A549 (cell line): ENCODE measurements at regions not wholly inside any gene's neighbourhood (a gene's known extent, or its start where the extent isn't known, plus 50 kb on each side); places are given as distances from the start of the nearest gene placed in this dataset.

Experiments
- ATAC-seq, 2 experiments: fragments of 200-7000 bp in 1 of 2; fragments of >200 bp in 1 of 2; cut with Nextera tagmentation in 1 of 2; cut with Tn5 transposase in 1 of 2; 3 replicates each; pipeline versions ENCODE4 v1.8.0 to v1.9.1; 2018 to 2020; ENCODE audit warnings: mild to moderate bottlenecking in 1 of 2, moderate library complexity in 1 of 2
- CTCF ChIA-PET: fragments of 300-600 bp; sonication (Branson Sonifier 250); formaldehyde crosslinking; extraction: SDS; loops from one replicate; lab custom pipeline; 2021; ENCODE audit warnings: antibody characterized with exemption, inconsistent platforms; lab: Yijun Ruan, JAX
- POLR2A ChIA-PET: fragments of 350-600 bp; formaldehyde crosslinking; extraction: SDS; loops from one replicate; lab custom pipeline; 2021; ENCODE audit warnings: antibody characterized with exemption, inconsistent platforms; lab: Yijun Ruan, JAX
- DNase-seq, 2 experiments: peaks; one replicate each; pipeline versions ENCODE4 v3.0.0 to v3.0.0-alpha.2; 2011 to 2016; ENCODE audit warnings: low read depth in 1 of 2, low spot score in 1 of 2
- FAIRE-seq: peaks from 2 replicates; lab custom pipeline; 2011; peaks lifted over from hg19 to GRCh38; lab: Jason Lieb, UNC
- H3K27ac ChIP-seq, 2 experiments: fragments of >200 bp; sonication (Bioruptor Twin); formaldehyde crosslinking; 3 replicates each; pipeline ENCODE4 v1.5.1; 2016 to 2017
- H3K4me1 ChIP-seq: fragments of >200 bp; sonication (Bioruptor Twin); formaldehyde crosslinking; 3 replicates; pipeline ENCODE4 v1.6.1; 2016
- H3K4me2 ChIP-seq: fragments of >200 bp; sonication (Bioruptor Twin); formaldehyde crosslinking; 3 replicates; pipeline ENCODE4 v1.6.1; 2016
- H3K4me3 ChIP-seq: fragments of >200 bp; sonication (Bioruptor Twin); formaldehyde crosslinking; 3 replicates; pipeline ENCODE4 v1.5.1; 2016
- H3K9me3 ChIP-seq: fragments of >200 bp; sonication (Bioruptor Twin); formaldehyde crosslinking; 3 replicates; pipeline ENCODE4 v1.6.1; 2016
- CBX8 ChIP-seq: fragments of 200-600 bp; sonication (generic); IDR thresholded peaks from 2 replicates; pipeline ENCODE4 v1.6.1; 2016
- CEBPB ChIP-seq, 2 experiments: fragments of >200 bp in 1 of 2; sonication (Bioruptor Twin) in 1 of 2; formaldehyde crosslinking in 1 of 2; IDR thresholded peaks; 2 replicates each; pipeline ENCODE4 v1.6.1; 2012 to 2016
- CHD4 ChIP-seq: fragments of 200-600 bp; sonication (generic); IDR thresholded peaks from 2 replicates; pipeline ENCODE4 v1.6.1; 2016; ENCODE audit warnings: antibody characterized with exemption, mild to moderate bottlenecking, borderline replicate concordance
- EHMT2 ChIP-seq: fragments of 200-600 bp; sonication (generic); IDR thresholded peaks from 2 replicates; pipeline ENCODE4 v1.6.1; 2016; ENCODE audit warnings: antibody characterized with exemption, low read depth, mild to moderate bottlenecking, moderate library complexity
- FOSB ChIP-seq: fragments of 250-450 bp; sonication (Bioruptor Pico); IDR thresholded peaks from 2 replicates; pipeline ENCODE4 v1.5.0; 2020; ENCODE audit warnings: mild to moderate bottlenecking, moderate library complexity
- FOXS1 ChIP-seq: fragments of 250-450 bp; sonication (Bioruptor Pico); IDR thresholded peaks from 2 replicates; pipeline ENCODE4 v1.5.0; 2020; ENCODE audit warnings: mild to moderate bottlenecking, moderate library complexity
- HDAC2 ChIP-seq: fragments of 200-600 bp; sonication (generic); IDR thresholded peaks from 2 replicates; pipeline ENCODE4 v1.6.1; 2016
- JUNB ChIP-seq: fragments of >200 bp; sonication (Bioruptor Twin); formaldehyde crosslinking; IDR thresholded peaks from 2 replicates; pipeline ENCODE4 v1.6.1; 2016
- KDM1A ChIP-seq: fragments of 200-600 bp; sonication (generic); IDR thresholded peaks from 2 replicates; pipeline ENCODE4 v1.6.1; 2016; ENCODE audit warnings: low read depth, mild to moderate bottlenecking
- MAFK ChIP-seq: fragments of 450-650 bp; IDR thresholded peaks from 2 replicates; pipeline ENCODE4 v1.6.1; 2014; ENCODE audit not compliant: partially characterized antibody
- MYC ChIP-seq: IDR thresholded peaks from 2 replicates; pipeline ENCODE4 v1.6.1; 2012; ENCODE audit warnings: mild to moderate bottlenecking, inconsistent platforms, low read length, improper control_type of control experiment, borderline replicate concordance
- NPAS2 ChIP-seq: fragments of 250-450 bp; sonication (Bioruptor Pico); IDR thresholded peaks from 2 replicates; pipeline ENCODE4 v1.8.0; 2022; ENCODE audit warnings: mild to moderate bottlenecking, moderate library complexity, borderline replicate concordance
- NR3C1 ChIP-seq: fragments of >200 bp; sonication (Bioruptor Twin); formaldehyde crosslinking; IDR thresholded peaks from 3 replicates; pipeline ENCODE4 v1.6.1; 2017
- RNF2 ChIP-seq: fragments of 200-600 bp; sonication (generic); IDR thresholded peaks from 2 replicates; pipeline ENCODE4 v1.6.1; 2016; ENCODE audit warnings: low read depth, mild to moderate bottlenecking, antibody characterized with exemption, moderate library complexity, borderline replicate concordance
- WGBS: methylation state at CpG from one replicate; pipeline ENCODE4 v1.1.6; 2017; ENCODE audit errors: missing lambda C conversion rate; 5-methylcytosine and 5-hydroxymethylcytosine counted together
- TF ChIP-seq, protein P1 (sequence below): IDR thresholded peaks from 2 replicates; pipeline ENCODE4 v1.6.1; 2012
- TF ChIP-seq, protein P2 (sequence below): fragments of 250-450 bp; sonication (Bioruptor Pico); IDR thresholded peaks from 2 replicates; pipeline ENCODE4 v1.5.0; 2020; ENCODE audit warnings: low read depth, mild to moderate bottlenecking, moderate library complexity
- TF ChIP-seq, protein P3 (sequence below): fragments of >200 bp; sonication (Bioruptor Twin); formaldehyde crosslinking; IDR thresholded peaks from 2 replicates; pipeline ENCODE4 v1.6.1; 2016
- TF ChIP-seq, protein P4 (sequence below): fragments of 450-650 bp; IDR thresholded peaks from 2 replicates; pipeline ENCODE4 v1.6.1; 2014; ENCODE audit warnings: antibody characterized with exemption
- TF ChIP-seq, protein P5 (sequence below): fragments of >200 bp; sonication (Bioruptor Twin); formaldehyde crosslinking; IDR thresholded peaks from 3 replicates; pipeline ENCODE4 v1.5.1; 2016
- TF ChIP-seq, protein P6 (sequence below): fragments of 200-600 bp; sonication (generic); IDR thresholded peaks from 2 replicates; pipeline ENCODE4 v1.6.1; 2016; ENCODE audit warnings: antibody characterized with exemption, mild to moderate bottlenecking, moderate library complexity

DNA sequence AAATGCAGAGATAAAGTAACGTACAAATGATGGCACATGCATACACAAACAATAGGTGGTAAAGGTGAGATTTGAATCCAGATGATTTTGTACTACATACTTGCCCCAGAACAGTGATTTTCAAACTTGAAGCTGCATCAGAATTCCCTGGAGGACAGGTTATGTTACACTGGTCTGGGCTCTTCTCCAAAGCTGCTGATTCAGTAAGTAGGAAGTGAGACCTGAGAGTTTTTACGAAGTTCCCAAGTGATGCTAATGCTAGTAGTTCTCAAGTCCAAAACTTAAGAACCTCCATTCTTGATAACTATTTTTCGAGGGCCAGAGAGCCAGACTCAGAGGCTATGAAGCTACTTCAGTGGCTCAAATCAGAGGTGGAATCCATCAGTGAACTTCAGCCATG lies 159.0 kb upstream of the POM121L12 start:
- no peak overlapping the region for H3K27ac ChIP-seq
- no peak for DNase-seq
- no peaks in the 10 kb centered on the region for H3K4me1 ChIP-seq
- ChIA-PET POLR2A (no interaction called here), CTCF (no interaction called here)
- no peaks in the 10 kb centered on the region for H3K9me3 ChIP-seq
- ATAC-seq: no peak
- WGBS: 4% methylated on average over 3 of the region's 3 CpGs
- FAIRE-seq: no peak
- no peak overlapping the region for H3K4me3 ChIP-seq
- TF ChIP-seq CBX8 (no peak), NR3C1 (no peak), MYC (no peak), CHD4 (no peak), FOSB (CRISPR knock-in tag) (no peak), CEBPB (IDR thresholded peaks at IDR 0.05) (no peak), FOXS1 (CRISPR knock-in tag) (no peak), KDM1A (no peak), MAFK (no peak), JUNB (no peak), EHMT2 (no peak), NPAS2 (no peak), RNF2 (no peak)
- TF ChIP-seq, protein P1, sequence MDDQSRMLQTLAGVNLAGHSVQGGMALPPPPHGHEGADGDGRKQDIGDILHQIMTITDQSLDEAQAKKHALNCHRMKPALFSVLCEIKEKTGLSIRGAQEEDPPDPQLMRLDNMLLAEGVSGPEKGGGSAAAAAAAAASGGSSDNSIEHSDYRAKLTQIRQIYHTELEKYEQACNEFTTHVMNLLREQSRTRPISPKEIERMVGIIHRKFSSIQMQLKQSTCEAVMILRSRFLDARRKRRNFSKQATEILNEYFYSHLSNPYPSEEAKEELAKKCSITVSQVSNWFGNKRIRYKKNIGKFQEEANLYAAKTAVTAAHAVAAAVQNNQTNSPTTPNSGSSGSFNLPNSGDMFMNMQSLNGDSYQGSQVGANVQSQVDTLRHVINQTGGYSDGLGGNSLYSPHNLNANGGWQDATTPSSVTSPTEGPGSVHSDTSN: no peak
- TF ChIP-seq, protein P2, sequence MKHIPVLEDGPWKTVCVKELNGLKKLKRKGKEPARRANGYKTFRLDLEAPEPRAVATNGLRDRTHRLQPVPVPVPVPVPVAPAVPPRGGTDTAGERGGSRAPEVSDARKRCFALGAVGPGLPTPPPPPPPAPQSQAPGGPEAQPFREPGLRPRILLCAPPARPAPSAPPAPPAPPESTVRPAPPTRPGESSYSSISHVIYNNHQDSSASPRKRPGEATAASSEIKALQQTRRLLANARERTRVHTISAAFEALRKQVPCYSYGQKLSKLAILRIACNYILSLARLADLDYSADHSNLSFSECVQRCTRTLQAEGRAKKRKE (CRISPR knock-in tag): no peak
- TF ChIP-seq, protein P3, sequence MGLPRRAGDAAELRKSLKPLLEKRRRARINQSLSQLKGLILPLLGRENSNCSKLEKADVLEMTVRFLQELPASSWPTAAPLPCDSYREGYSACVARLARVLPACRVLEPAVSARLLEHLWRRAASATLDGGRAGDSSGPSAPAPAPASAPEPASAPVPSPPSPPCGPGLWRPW: no peak
- TF ChIP-seq, protein P4, sequence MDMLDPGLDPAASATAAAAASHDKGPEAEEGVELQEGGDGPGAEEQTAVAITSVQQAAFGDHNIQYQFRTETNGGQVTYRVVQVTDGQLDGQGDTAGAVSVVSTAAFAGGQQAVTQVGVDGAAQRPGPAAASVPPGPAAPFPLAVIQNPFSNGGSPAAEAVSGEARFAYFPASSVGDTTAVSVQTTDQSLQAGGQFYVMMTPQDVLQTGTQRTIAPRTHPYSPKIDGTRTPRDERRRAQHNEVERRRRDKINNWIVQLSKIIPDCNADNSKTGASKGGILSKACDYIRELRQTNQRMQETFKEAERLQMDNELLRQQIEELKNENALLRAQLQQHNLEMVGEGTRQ: no peak
- TF ChIP-seq, protein P5, sequence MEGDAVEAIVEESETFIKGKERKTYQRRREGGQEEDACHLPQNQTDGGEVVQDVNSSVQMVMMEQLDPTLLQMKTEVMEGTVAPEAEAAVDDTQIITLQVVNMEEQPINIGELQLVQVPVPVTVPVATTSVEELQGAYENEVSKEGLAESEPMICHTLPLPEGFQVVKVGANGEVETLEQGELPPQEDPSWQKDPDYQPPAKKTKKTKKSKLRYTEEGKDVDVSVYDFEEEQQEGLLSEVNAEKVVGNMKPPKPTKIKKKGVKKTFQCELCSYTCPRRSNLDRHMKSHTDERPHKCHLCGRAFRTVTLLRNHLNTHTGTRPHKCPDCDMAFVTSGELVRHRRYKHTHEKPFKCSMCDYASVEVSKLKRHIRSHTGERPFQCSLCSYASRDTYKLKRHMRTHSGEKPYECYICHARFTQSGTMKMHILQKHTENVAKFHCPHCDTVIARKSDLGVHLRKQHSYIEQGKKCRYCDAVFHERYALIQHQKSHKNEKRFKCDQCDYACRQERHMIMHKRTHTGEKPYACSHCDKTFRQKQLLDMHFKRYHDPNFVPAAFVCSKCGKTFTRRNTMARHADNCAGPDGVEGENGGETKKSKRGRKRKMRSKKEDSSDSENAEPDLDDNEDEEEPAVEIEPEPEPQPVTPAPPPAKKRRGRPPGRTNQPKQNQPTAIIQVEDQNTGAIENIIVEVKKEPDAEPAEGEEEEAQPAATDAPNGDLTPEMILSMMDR: no peak
- TF ChIP-seq, protein P6, sequence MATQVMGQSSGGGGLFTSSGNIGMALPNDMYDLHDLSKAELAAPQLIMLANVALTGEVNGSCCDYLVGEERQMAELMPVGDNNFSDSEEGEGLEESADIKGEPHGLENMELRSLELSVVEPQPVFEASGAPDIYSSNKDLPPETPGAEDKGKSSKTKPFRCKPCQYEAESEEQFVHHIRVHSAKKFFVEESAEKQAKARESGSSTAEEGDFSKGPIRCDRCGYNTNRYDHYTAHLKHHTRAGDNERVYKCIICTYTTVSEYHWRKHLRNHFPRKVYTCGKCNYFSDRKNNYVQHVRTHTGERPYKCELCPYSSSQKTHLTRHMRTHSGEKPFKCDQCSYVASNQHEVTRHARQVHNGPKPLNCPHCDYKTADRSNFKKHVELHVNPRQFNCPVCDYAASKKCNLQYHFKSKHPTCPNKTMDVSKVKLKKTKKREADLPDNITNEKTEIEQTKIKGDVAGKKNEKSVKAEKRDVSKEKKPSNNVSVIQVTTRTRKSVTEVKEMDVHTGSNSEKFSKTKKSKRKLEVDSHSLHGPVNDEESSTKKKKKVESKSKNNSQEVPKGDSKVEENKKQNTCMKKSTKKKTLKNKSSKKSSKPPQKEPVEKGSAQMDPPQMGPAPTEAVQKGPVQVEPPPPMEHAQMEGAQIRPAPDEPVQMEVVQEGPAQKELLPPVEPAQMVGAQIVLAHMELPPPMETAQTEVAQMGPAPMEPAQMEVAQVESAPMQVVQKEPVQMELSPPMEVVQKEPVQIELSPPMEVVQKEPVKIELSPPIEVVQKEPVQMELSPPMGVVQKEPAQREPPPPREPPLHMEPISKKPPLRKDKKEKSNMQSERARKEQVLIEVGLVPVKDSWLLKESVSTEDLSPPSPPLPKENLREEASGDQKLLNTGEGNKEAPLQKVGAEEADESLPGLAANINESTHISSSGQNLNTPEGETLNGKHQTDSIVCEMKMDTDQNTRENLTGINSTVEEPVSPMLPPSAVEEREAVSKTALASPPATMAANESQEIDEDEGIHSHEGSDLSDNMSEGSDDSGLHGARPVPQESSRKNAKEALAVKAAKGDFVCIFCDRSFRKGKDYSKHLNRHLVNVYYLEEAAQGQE: no peak
- H3K4me2 ChIP-seq: no peak overlapping the region

DNA sequence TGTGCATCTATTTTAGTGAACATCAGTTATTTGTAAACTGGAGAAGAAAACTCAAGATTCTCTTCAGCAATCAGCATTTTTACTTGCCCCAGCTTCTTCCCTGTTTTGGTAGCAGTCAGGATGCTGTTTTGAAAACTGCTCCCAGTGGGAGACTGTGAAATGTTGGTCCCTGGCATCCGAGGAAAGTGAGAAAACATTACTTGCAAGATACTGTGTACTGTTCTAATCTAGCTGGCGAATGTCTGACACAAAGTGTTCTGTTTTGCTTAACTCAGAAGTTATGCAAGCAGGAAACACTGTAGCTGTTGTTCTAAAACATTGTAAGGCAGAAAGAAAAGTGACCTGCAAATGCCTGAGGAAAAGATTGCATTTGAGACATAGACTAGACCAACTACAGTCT lies 171.8 kb upstream of the POM121L12 start:
- POLR2A ChIA-PET: no interaction called here
- Histone ChIP-seq H3K4me3 (no peak overlapping the region), H3K4me1 (no peaks in the 10 kb centered on the region), H3K27ac (no peak overlapping the region), H3K9me3 (peaks cover 4% of the 10 kb centered on the region; the same call in 1 of the 3 replicates), H3K4me2 (no peak overlapping the region)
- CTCF ChIA-PET: no interaction called here
- FAIRE-seq: no peak
- no peak for ATAC-seq
- no peak for DNase-seq
- TF ChIP-seq, protein P1: no peak
- no peak for TF ChIP-seq HDAC2
- WGBS: 0% methylated on average over 2 of the region's 2 CpGs
